Fibroblast of skin of back (primary cell): ENCODE measurements at regions not wholly inside any gene's neighbourhood (a gene's known extent, or its start where the extent isn't known, plus 50 kb on each side); places are given as distances from the start of the nearest gene placed in this dataset.
"Not testable (repeated sequence)": the region's sequence is repeated elsewhere in the genome, so short reads cannot be mapped to it uniquely, and the experiment has no call there.

Source experiments
- DNase-seq: peaks from one replicate; pipeline ENCODE4 v3.0.0-alpha.2; 2013

DNA sequence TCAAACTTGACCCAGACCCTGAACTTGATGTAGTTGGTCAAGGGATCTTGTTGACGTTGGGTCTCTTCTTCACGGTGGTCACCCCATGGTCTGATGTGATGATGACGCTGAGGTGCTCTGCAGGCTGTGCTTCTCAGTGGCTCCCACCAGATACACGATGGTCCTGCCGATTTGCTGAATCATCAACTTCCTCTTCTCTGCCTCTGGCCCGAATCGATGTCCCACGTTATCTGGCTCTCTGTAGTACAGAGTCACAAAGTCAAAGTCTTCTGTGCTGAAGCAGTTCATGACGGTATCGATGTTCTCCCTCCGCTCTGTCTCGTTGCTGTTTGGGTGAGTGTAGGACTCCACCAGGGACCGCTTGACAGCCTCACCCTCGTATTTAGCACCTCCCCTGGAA, 58.5 kb upstream of the ZNF195 start:
- DNase-seq: not testable (repeated sequence)

DNA sequence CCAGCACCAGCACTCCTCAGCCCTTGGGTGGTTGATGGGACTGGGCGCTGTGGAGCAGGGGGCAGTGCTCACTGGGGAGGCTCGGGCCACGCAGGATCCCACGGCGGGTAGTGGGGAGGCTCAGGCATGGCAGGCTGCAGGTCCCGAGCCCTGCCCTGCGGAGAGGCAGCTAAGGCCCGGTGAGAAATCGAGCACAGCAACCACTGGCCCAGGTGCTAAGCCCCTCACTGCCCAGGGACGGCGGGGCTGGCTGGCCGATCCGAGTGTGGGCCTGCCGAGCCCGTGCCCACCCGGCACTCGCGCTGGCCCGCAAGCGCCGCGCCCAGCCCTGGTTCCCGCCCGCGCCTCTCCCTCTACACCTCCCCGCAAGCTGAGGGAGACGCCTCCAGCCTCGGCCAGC, 56.0 kb upstream of the ZNF195 start:
- DNase-seq: no peak

DNA sequence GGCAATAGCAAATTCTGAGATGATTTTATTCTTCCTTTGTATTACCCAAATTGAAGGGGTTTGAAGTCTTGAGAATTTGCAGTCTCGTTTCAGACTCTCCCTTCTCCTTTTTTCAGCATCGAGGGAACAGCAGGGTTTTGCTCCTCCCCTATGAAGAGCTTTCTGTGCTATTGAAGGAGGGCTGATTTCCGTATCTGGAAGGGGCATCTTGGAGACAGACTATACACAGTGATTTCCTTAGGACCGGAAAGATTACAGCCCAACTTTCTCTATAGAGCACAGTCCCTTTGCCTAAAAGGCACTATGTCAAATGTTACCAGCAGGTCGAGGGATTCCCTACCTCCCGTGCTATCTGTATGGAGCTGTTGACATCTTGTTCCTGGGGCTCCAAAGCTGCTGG, 50.2 kb upstream of the ZNF195 start:
- DNase-seq: not testable (repeated sequence)
